ENCODE measurements at regions not wholly inside any gene's neighbourhood (a gene's known extent, or its start where the extent isn't known, plus 50 kb on each side); places are given as distances from the start of the nearest gene placed in this dataset.

GRCh38 chr3:124395584-124396338, 334.5 kb upstream of the UMPS start:
- Histone ChIP-seq H2BK5ac (ENCODE audit: low read depth, low read length) (no peak overlapping the region), H4K20me1 (replicated peaks in 1 of 2; ENCODE audit: control insufficient read depth in 1 of 2, insufficient read depth in 2 of 2, low read length in 2 of 2) (no peaks in the 10 kb centered on the region), H3K79me1 (ENCODE audit: low read depth, low read length) (no peaks in the 10 kb centered on the region), H3K9ac (replicated peaks in 1 of 4; ENCODE audit: extremely low read depth in 1 of 4, low read depth in 3 of 4, low read length in 3 of 4) (no peak overlapping the region), H2BK120ac (replicated peaks; ENCODE audit: low read depth, low read length) (no peak overlapping the region), H2AFZ (ENCODE audit: low read length) (no peak overlapping the region), H3K4me2 (ENCODE audit: insufficient read depth in 1 of 2, low read depth in 2 of 2, low read length in 2 of 2) (no peak overlapping the region), H3K36me3 (ENCODE audit: control insufficient read depth in 2 of 4, insufficient read depth in 4 of 4, low read length in 3 of 4) (no peaks in the 10 kb centered on the region), H3K27me3 (replicated peaks in 1 of 4; ENCODE audit: control insufficient read depth in 3 of 4, extremely low read depth in 1 of 4, insufficient read depth in 3 of 4, low read length in 3 of 4) (no peaks in the 10 kb centered on the region), H3K14ac (ENCODE audit: insufficient read length) (no peak overlapping the region), H4K91ac (replicated peaks; ENCODE audit: insufficient read length, low read length) (no peak overlapping the region), H3K23me2 (ENCODE audit: low read depth, low read length) (no peaks in the 10 kb centered on the region), H3K4ac (replicated peaks; ENCODE audit: insufficient read length, low read depth, low read length) (no peak overlapping the region), H3K9me3 (ENCODE audit: insufficient read depth in 2 of 2, low read depth in 1 of 2, low read length in 1 of 2) (no peaks in the 10 kb centered on the region), H3K4me1 (replicated peaks in 1 of 4; ENCODE audit: control insufficient read depth in 3 of 4, insufficient read depth in 4 of 4, low read length in 3 of 4) (no peaks in the 10 kb centered on the region; a peak in 2 of 7 replicates), H2BK20ac (ENCODE audit: low read length) (no peak overlapping the region), H3K56ac (replicated peaks; ENCODE audit: insufficient read length, low read depth, low read length) (no peak overlapping the region), H4K5ac (ENCODE audit: insufficient read length, low read depth, low read length) (no peak overlapping the region), H3K23ac (ENCODE audit: insufficient read length) (no peak overlapping the region), H3K79me2 (ENCODE audit: control insufficient read depth in 1 of 2, insufficient read depth in 2 of 2, low read length in 2 of 2) (no peaks in the 10 kb centered on the region), H2BK12ac (ENCODE audit: low read depth, low read length) (no peak overlapping the region), H2BK15ac (ENCODE audit: low read length) (no peak overlapping the region), H4K8ac (ENCODE audit: extremely low read depth, insufficient read depth, low read length) (no peak overlapping the region), H2AK5ac (ENCODE audit: low read depth, low read length) (no peak overlapping the region), H3K18ac (ENCODE audit: extremely low read depth, low read length) (no peak overlapping the region), H3K27ac (ENCODE audit: low read depth, low read length) (no peak overlapping the region), H3K4me3 (ENCODE audit: extremely low read depth in 1 of 4, insufficient read depth in 2 of 4, low read depth in 3 of 4, low read length in 4 of 4) (no peak overlapping the region)
- CTCF ChIA-PET (ENCODE audit: partially characterized antibody), result interaction anchor here (1.2 kb wide), 1 partner anchor 59 kb away, joined by 3 read pairs; no protein-coding TSS in a partner anchor
- FAIRE-seq, result no peak
- WGBS, 2 experiments (ENCODE audit: extremely low coverage in 1 of 2, insufficient coverage in 1 of 2, insufficient read length in 1 of 2, insufficient replicate concordance in 2 of 2, low coverage in 1 of 2, low lambda C conversion rate in 2 of 2, missing lambda C conversion rate in 1 of 2), result 75% methylated on average over 1 of the region's 1 CpG; no CpG with 5 or more reads in 1 of the 2 experiments
- TF ChIP-seq POLR2A (IDR thresholded peaks at IDR 0.05; ENCODE audit: control extremely low read depth in 1 of 2, low read depth in 2 of 2, low read length in 2 of 2), result no peak
- no peak for TF ChIP-seq RBBP5 (IDR thresholded peaks at IDR 0.05; ENCODE audit: borderline replicate concordance, low read depth, low read length)
- no peak for TF ChIP-seq HDAC2 (IDR thresholded peaks at IDR 0.05; ENCODE audit: borderline replicate concordance in 1 of 2, low read depth in 2 of 2, low read length in 2 of 2)
- no peak for TF ChIP-seq USF2 (IDR thresholded peaks at IDR 0.05; ENCODE audit: low read length)
- TF ChIP-seq JUND (IDR thresholded peaks at IDR 0.05; ENCODE audit: low read length), result no peak
- no peak for TF ChIP-seq KDM5A (IDR thresholded peaks at IDR 0.05; ENCODE audit: low read length)
- no peak for TF ChIP-seq SP4 (IDR thresholded peaks at IDR 0.05; ENCODE audit: low read length)
- no peak for TF ChIP-seq SRF (IDR thresholded peaks at IDR 0.05; ENCODE audit: low read depth, low read length)
- TF ChIP-seq POU5F1 (IDR thresholded peaks at IDR 0.05; ENCODE audit: low read depth, low read length), result no peak
- TF ChIP-seq ATF2 (IDR thresholded peaks at IDR 0.05; ENCODE audit: low read length), result no peak
- TF ChIP-seq BCL11A (IDR thresholded peaks at IDR 0.05; ENCODE audit: low read depth in 2 of 2, low read length in 2 of 2), result no peak
- DNase-seq (ENCODE audit: low read depth in 1 of 2, low spot score in 2 of 2), result no peak
- POLR2A ChIA-PET (ENCODE audit: partially characterized antibody), result no interaction called here
